Spleen (tissue), 7 donors: ENCODE measurements at regions not wholly inside any gene's neighbourhood (a gene's known extent, or its start where the extent isn't known, plus 50 kb on each side); places are given as distances from the start of the nearest gene placed in this dataset.

Experiments used
- POLR2AphosphoS5 ChIP-seq, 3 donors: sonication (generic); formaldehyde crosslinking; IDR thresholded peaks; one replicate each; pipeline ENCODE4 v1.5.1; 2017; ENCODE audit warnings: antibody characterized with exemption in 3 of 3
- TF ChIP-seq, protein P1 (sequence below), 11 experiments: fragments of 200-600 bp in 7 of 11; fragments of 450-650 bp in 4 of 11; sonication (generic) in 4 of 11; IDR thresholded peaks in 8 of 11; conservative IDR thresholded peaks in 3 of 11; 1 replicate in 7 of 11; 2 replicates in 4 of 11; pipeline versions ENCODE4 v1.4.0 to v1.8.0; 2016 to 2021; ENCODE audit warnings: antibody characterized with exemption in 11 of 11, inconsistent platforms in 4 of 11, mild to moderate bottlenecking in 1 of 11
- donor health status: DM: no; HTN: no; CAD: no; lungs with moderate emphysema.
- donor health status: DM: no; HTN: no; CAD: no.
- donor health status: DM: no; HTN: no; CAD: no.

DNA sequence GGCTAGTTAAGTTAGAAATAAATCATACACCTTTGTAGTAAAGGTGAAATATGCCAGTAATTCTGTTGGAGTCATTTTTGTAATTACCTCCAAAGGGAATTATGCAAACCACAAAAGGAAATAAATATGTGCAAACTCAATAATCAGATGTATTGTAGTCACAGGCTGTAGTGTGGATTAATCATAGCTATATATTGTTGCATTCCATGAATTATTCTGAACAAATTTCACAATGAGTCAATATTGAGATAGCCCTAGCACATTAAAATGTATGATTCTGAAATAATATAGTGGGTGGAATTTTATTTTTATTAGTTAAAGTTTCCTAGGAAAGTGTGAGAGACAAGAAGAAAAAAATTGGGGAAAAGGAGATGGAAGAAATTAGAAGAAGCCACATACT, 790.5 kb upstream of the PCDH20 start:
- TF ChIP-seq POLR2AphosphoS5 (IDR thresholded peaks at IDR 0.05): no peak
- TF ChIP-seq, protein P1, sequence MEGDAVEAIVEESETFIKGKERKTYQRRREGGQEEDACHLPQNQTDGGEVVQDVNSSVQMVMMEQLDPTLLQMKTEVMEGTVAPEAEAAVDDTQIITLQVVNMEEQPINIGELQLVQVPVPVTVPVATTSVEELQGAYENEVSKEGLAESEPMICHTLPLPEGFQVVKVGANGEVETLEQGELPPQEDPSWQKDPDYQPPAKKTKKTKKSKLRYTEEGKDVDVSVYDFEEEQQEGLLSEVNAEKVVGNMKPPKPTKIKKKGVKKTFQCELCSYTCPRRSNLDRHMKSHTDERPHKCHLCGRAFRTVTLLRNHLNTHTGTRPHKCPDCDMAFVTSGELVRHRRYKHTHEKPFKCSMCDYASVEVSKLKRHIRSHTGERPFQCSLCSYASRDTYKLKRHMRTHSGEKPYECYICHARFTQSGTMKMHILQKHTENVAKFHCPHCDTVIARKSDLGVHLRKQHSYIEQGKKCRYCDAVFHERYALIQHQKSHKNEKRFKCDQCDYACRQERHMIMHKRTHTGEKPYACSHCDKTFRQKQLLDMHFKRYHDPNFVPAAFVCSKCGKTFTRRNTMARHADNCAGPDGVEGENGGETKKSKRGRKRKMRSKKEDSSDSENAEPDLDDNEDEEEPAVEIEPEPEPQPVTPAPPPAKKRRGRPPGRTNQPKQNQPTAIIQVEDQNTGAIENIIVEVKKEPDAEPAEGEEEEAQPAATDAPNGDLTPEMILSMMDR (IDR thresholded peaks at IDR 0.05 in 8 of 11, conservative IDR thresholded peaks at IDR 0.05 in 3 of 11): no peak
